Liver (tissue), 8 donors: ENCODE measurements at regions not wholly inside any gene's neighbourhood (a gene's known extent, or its start where the extent isn't known, plus 50 kb on each side); places are given as distances from the start of the nearest gene placed in this dataset.

Experiments
- DNase-seq: peaks from one replicate; pipeline ENCODE4 v3.0.0-alpha.2; 2017; ENCODE audit warnings: low spot score
- H3K27ac ChIP-seq, 2 donors: one replicate each; pipeline ENCODE4 v1.7.0; 2013; ENCODE audit warnings: inconsistent platforms in 2 of 2, low read length in 2 of 2, control low read depth in 1 of 2, low read depth in 1 of 2, mild to moderate bottlenecking in 1 of 2
- H3K27me3 ChIP-seq, 4 donors: one replicate each; pipeline versions ENCODE4 v1.6.1 to v1.7.0; 2013; ENCODE audit warnings: low read length in 3 of 4, inconsistent platforms in 1 of 4, mild to moderate bottlenecking in 1 of 4, moderate library complexity in 1 of 4; ENCODE audit not compliant: control insufficient read depth in 4 of 4, insufficient read depth in 4 of 4
- H3K36me3 ChIP-seq, 4 donors: one replicate each; pipeline versions ENCODE4 v1.6.1 to v1.7.0; 2013; ENCODE audit warnings: low read length in 3 of 4, mild to moderate bottlenecking in 3 of 4, low read depth in 1 of 4, moderate library complexity in 1 of 4; ENCODE audit not compliant: control insufficient read depth in 4 of 4, insufficient read depth in 3 of 4
- H3K4me1 ChIP-seq, 4 donors: one replicate each; pipeline versions ENCODE4 v1.6.1 to v1.7.0; 2013; ENCODE audit warnings: low read length in 3 of 4, mild to moderate bottlenecking in 3 of 4, moderate library complexity in 1 of 4; ENCODE audit not compliant: control insufficient read depth in 4 of 4, insufficient read depth in 4 of 4
- H3K4me3 ChIP-seq, 3 donors: one replicate each; pipeline versions ENCODE4 v1.6.1 to v1.7.0; 2013; ENCODE audit warnings: low read length in 3 of 3, control low read depth in 1 of 3, low read depth in 1 of 3, mild to moderate bottlenecking in 1 of 3
- H3K9ac ChIP-seq, 2 donors: one replicate each; pipeline ENCODE4 v1.7.0; 2013; ENCODE audit warnings: low read length in 2 of 2, mild to moderate bottlenecking in 2 of 2, moderate library complexity in 2 of 2, control low read depth in 1 of 2, low read depth in 1 of 2
- H3K9me3 ChIP-seq, 4 donors: one replicate each; pipeline versions ENCODE4 v1.6.1 to v1.7.0; 2013; ENCODE audit warnings: low read length in 3 of 4; ENCODE audit not compliant: control insufficient read depth in 4 of 4
- EGR1 ChIP-seq, 2 donors: IDR thresholded peaks; 2 replicates each; pipeline ENCODE4 v1.6.1; 2016 to 2018; ENCODE audit warnings: antibody characterized with exemption in 2 of 2, low read depth in 2 of 2
- FOXA1 ChIP-seq: IDR thresholded peaks from 2 replicates; pipeline ENCODE4 v1.6.1; 2016; ENCODE audit warnings: antibody characterized with exemption
- FOXA2 ChIP-seq: IDR thresholded peaks from 2 replicates; pipeline ENCODE4 v1.6.1; 2016; ENCODE audit warnings: antibody characterized with exemption
- GABPA ChIP-seq, 2 donors: IDR thresholded peaks in 1 of 2; conservative IDR thresholded peaks in 1 of 2; 2 replicates each; pipeline ENCODE4 v1.6.1; 2016; ENCODE audit warnings: antibody characterized with exemption in 2 of 2, mild to moderate bottlenecking in 1 of 2, moderate library complexity in 1 of 2
- HNF4A ChIP-seq, 2 donors: conservative IDR thresholded peaks; 2 replicates each; pipeline ENCODE4 v1.6.1; 2016; ENCODE audit warnings: antibody characterized with exemption in 2 of 2, mild to moderate bottlenecking in 2 of 2
- HNF4G ChIP-seq: IDR thresholded peaks from 2 replicates; pipeline ENCODE4 v1.6.1; 2016; ENCODE audit warnings: antibody characterized with exemption
- JUND ChIP-seq, 2 donors: IDR thresholded peaks; 2 replicates each; pipeline ENCODE4 v1.6.1; 2016; ENCODE audit warnings: antibody characterized with exemption in 2 of 2
- NR2F2 ChIP-seq: IDR thresholded peaks from 2 replicates; pipeline ENCODE4 v1.6.1; 2016; ENCODE audit warnings: antibody characterized with exemption
- RAD21 ChIP-seq, 2 donors: IDR thresholded peaks; 2 replicates each; pipeline ENCODE4 v1.6.1; 2016; ENCODE audit warnings: antibody characterized with exemption in 2 of 2, mild to moderate bottlenecking in 2 of 2
- RXRA ChIP-seq, 2 donors: IDR thresholded peaks; 2 replicates each; pipeline ENCODE4 v1.6.1; 2017 to 2018; ENCODE audit warnings: antibody characterized with exemption in 2 of 2, mild to moderate bottlenecking in 1 of 2
- SP1 ChIP-seq: IDR thresholded peaks from 2 replicates; pipeline ENCODE4 v1.6.1; 2018; ENCODE audit warnings: antibody characterized with exemption, mild to moderate bottlenecking
- TAF1 ChIP-seq: conservative IDR thresholded peaks from 2 replicates; pipeline ENCODE4 v1.6.1; 2016; ENCODE audit warnings: antibody characterized with exemption, mild to moderate bottlenecking
- YY1 ChIP-seq: IDR thresholded peaks from 2 replicates; pipeline ENCODE4 v1.6.1; 2016; ENCODE audit warnings: antibody characterized with exemption, mild to moderate bottlenecking
- WGBS: extraction: QIAGEN DNeasy Blood & Tissue Kit; methylation state at CpG from one replicate; pipeline ENCODE4 v1.1.7; 2013; 5-methylcytosine and 5-hydroxymethylcytosine counted together
- TF ChIP-seq, protein P1 (sequence below): fragments of 150-350 bp; IDR thresholded peaks from 2 replicates; pipeline ENCODE4 v1.5.1; 2017; ENCODE audit warnings: improper control_type of control experiment, low read depth, low read length; ENCODE audit not compliant: missing input control
- TF ChIP-seq, protein P2 (sequence below): IDR thresholded peaks from 2 replicates; pipeline ENCODE4 v1.6.1; 2016; ENCODE audit warnings: antibody characterized with exemption
- TF ChIP-seq, protein P3 (sequence below): IDR thresholded peaks from 2 replicates; pipeline ENCODE4 v1.6.1; 2016; ENCODE audit warnings: antibody characterized with exemption
- TF ChIP-seq, protein P4 (sequence below): IDR thresholded peaks from 2 replicates; pipeline ENCODE4 v1.6.1; 2016; ENCODE audit warnings: antibody characterized with exemption
- TF ChIP-seq, protein P5 (sequence below): IDR thresholded peaks from 2 replicates; pipeline ENCODE4 v1.6.1; 2016; ENCODE audit warnings: antibody characterized with exemption, mild to moderate bottlenecking
- donor health status: healthy.
- donor health status: healthy.
- donor health status: healthy.
- donor health status: healthy.
- donor health status: healthy.

DNA sequence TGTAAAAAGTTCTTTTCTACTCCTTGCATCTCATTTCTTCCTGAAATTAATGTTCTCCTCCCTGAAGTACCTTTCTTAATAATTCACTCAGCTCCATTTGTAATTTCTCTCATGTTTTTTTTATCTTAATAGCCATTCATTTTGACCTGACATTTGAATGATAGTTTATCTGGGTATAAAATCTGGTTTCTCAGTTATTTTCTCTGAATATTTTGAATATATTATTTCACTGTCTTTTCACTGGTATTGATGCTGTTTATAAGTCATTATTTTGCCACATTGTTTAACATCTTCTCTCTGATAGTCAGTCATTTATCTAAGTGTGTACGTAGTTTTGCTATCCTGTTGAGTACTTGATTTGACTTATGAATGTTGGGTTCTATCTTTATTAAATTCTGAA lies 68.8 kb upstream of the ARHGAP18 start:
- no peaks in the 10 kb centered on the region for H3K36me3 ChIP-seq
- no peaks in the 10 kb centered on the region for H3K4me1 ChIP-seq
- no peak overlapping the region for H3K27ac ChIP-seq
- no peak overlapping the region for H3K4me3 ChIP-seq
- H3K9me3 ChIP-seq, result no peaks in the 10 kb centered on the region
- 43% methylated on average over 1 of the region's 1 CpG for WGBS
- H3K27me3 ChIP-seq, result no peaks in the 10 kb centered on the region
- no peak for DNase-seq
- TF ChIP-seq FOXA2, result no peak
- TF ChIP-seq HNF4G, result no peak
- TF ChIP-seq HNF4A (conservative IDR thresholded peaks at IDR 0.05), result no peak
- no peak for TF ChIP-seq NR2F2
- TF ChIP-seq, protein P1, sequence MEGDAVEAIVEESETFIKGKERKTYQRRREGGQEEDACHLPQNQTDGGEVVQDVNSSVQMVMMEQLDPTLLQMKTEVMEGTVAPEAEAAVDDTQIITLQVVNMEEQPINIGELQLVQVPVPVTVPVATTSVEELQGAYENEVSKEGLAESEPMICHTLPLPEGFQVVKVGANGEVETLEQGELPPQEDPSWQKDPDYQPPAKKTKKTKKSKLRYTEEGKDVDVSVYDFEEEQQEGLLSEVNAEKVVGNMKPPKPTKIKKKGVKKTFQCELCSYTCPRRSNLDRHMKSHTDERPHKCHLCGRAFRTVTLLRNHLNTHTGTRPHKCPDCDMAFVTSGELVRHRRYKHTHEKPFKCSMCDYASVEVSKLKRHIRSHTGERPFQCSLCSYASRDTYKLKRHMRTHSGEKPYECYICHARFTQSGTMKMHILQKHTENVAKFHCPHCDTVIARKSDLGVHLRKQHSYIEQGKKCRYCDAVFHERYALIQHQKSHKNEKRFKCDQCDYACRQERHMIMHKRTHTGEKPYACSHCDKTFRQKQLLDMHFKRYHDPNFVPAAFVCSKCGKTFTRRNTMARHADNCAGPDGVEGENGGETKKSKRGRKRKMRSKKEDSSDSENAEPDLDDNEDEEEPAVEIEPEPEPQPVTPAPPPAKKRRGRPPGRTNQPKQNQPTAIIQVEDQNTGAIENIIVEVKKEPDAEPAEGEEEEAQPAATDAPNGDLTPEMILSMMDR, result no peak
- TF ChIP-seq RXRA (IDR thresholded peaks at IDR 0.05), result no peak
- TF ChIP-seq YY1, result no peak
- no peak for TF ChIP-seq FOXA1
- no peak for TF ChIP-seq RAD21 (IDR thresholded peaks at IDR 0.05)
- TF ChIP-seq TAF1, result no peak
- TF ChIP-seq, protein P2, sequence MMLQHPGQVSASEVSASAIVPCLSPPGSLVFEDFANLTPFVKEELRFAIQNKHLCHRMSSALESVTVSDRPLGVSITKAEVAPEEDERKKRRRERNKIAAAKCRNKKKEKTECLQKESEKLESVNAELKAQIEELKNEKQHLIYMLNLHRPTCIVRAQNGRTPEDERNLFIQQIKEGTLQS, result no peak
- no peak for TF ChIP-seq SP1
- no peak for TF ChIP-seq JUND (IDR thresholded peaks at IDR 0.05)
- TF ChIP-seq, protein P3, sequence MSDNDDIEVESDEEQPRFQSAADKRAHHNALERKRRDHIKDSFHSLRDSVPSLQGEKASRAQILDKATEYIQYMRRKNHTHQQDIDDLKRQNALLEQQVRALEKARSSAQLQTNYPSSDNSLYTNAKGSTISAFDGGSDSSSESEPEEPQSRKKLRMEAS, result no peak
- no peak for TF ChIP-seq EGR1 (IDR thresholded peaks at IDR 0.05; ENCODE audit: low read depth in 2 of 2)
- TF ChIP-seq, protein P4, sequence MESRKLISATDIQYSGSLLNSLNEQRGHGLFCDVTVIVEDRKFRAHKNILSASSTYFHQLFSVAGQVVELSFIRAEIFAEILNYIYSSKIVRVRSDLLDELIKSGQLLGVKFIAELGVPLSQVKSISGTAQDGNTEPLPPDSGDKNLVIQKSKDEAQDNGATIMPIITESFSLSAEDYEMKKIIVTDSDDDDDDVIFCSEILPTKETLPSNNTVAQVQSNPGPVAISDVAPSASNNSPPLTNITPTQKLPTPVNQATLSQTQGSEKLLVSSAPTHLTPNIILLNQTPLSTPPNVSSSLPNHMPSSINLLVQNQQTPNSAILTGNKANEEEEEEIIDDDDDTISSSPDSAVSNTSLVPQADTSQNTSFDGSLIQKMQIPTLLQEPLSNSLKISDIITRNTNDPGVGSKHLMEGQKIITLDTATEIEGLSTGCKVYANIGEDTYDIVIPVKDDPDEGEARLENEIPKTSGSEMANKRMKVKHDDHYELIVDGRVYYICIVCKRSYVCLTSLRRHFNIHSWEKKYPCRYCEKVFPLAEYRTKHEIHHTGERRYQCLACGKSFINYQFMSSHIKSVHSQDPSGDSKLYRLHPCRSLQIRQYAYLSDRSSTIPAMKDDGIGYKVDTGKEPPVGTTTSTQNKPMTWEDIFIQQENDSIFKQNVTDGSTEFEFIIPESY, result no peak
- no peak for TF ChIP-seq GABPA (IDR thresholded peaks at IDR 0.05 in 1 of 2, conservative IDR thresholded peaks at IDR 0.05 in 1 of 2)
- H3K9ac ChIP-seq, result no peak overlapping the region

DNA sequence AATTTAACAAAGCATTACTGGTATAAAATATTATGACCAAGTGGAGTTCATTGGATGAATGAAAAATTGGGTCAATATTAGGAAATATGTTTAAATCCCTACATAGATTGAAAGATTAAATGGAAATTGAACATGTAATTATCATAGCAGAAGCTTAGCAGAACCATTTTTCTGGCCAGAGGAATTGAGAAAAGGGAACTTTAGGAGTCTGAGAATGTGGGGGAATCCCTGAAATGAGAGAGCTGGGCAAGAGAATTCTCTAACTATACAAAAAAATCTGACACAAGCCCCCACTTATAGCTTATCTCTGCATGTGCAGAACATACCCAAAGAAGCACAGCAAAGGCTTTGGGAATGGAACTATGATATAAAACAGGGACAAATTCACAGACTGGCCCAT lies 67.4 kb upstream of the ARHGAP18 start:
- no peak overlapping the region for H3K27ac ChIP-seq
- H3K27me3 ChIP-seq, result no peaks in the 10 kb centered on the region
- H3K36me3 ChIP-seq, result no peaks in the 10 kb centered on the region
- no peak overlapping the region for H3K4me3 ChIP-seq
- no peak overlapping the region for H3K9ac ChIP-seq
- TF ChIP-seq, protein P2, result no peak
- TF ChIP-seq, protein P4, result no peak
- TF ChIP-seq RAD21 (IDR thresholded peaks at IDR 0.05) (no peak), FOXA1 (no peak), HNF4A (conservative IDR thresholded peaks at IDR 0.05) (no peak), FOXA2 (no peak), NR2F2 (no peak), GABPA (IDR thresholded peaks at IDR 0.05 in 1 of 2, conservative IDR thresholded peaks at IDR 0.05 in 1 of 2) (no peak), YY1 (no peak), JUND (IDR thresholded peaks at IDR 0.05) (no peak), TAF1 (no peak), EGR1 (IDR thresholded peaks at IDR 0.05; ENCODE audit: low read depth in 2 of 2) (no peak), SP1 (no peak), HNF4G (no peak), RXRA (IDR thresholded peaks at IDR 0.05) (no peak)
- TF ChIP-seq, protein P1, result no peak
- TF ChIP-seq, protein P5, sequence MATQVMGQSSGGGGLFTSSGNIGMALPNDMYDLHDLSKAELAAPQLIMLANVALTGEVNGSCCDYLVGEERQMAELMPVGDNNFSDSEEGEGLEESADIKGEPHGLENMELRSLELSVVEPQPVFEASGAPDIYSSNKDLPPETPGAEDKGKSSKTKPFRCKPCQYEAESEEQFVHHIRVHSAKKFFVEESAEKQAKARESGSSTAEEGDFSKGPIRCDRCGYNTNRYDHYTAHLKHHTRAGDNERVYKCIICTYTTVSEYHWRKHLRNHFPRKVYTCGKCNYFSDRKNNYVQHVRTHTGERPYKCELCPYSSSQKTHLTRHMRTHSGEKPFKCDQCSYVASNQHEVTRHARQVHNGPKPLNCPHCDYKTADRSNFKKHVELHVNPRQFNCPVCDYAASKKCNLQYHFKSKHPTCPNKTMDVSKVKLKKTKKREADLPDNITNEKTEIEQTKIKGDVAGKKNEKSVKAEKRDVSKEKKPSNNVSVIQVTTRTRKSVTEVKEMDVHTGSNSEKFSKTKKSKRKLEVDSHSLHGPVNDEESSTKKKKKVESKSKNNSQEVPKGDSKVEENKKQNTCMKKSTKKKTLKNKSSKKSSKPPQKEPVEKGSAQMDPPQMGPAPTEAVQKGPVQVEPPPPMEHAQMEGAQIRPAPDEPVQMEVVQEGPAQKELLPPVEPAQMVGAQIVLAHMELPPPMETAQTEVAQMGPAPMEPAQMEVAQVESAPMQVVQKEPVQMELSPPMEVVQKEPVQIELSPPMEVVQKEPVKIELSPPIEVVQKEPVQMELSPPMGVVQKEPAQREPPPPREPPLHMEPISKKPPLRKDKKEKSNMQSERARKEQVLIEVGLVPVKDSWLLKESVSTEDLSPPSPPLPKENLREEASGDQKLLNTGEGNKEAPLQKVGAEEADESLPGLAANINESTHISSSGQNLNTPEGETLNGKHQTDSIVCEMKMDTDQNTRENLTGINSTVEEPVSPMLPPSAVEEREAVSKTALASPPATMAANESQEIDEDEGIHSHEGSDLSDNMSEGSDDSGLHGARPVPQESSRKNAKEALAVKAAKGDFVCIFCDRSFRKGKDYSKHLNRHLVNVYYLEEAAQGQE, result no peak
- TF ChIP-seq, protein P3, result no peak
- no peak for DNase-seq
- no peaks in the 10 kb centered on the region for H3K4me1 ChIP-seq
- no peaks in the 10 kb centered on the region for H3K9me3 ChIP-seq
